ENCODE measurements at regions not wholly inside any gene's neighbourhood (a gene's known extent, or its start where the extent isn't known, plus 50 kb on each side); places are given as distances from the start of the nearest gene placed in this dataset.
A peak's percentile ranks its signal among the peaks of the same experiment; 100 is the strongest.

DNA sequence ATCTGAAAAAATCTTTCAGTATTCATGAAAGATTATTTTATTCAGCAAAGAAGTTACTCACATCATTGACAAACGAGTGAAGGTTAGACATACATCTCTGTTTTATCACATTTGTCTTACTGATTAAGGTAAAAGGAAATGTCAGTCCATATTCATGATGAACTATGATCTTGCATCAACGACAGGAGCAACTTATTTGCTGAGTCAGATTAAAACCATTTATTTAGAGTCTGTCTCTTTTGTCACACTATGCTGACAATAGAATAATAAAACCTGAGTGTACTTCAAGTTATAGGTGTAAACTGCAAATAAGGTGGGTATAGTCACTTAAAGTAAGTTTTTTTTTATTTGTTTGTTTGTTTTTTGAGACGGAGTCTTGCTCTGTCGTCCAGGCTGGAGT is 216.5 kb upstream of the SEMA3C start:
- Histone ChIP-seq H3K14ac (ENCODE audit: insufficient read length) (no peak overlapping the region), H3K4ac (replicated peaks; ENCODE audit: insufficient read length, low read depth, low read length) (no peak overlapping the region), H4K8ac (ENCODE audit: extremely low read depth, insufficient read depth, low read length) (no peak overlapping the region), H2BK20ac (ENCODE audit: low read length) (no peak overlapping the region), H3K79me2 (ENCODE audit: control insufficient read depth in 1 of 2, insufficient read depth in 2 of 2, low read length in 2 of 2) (no peaks in the 10 kb centered on the region), H2AK5ac (ENCODE audit: low read depth, low read length) (no peak overlapping the region), H3K9ac (replicated peaks in 1 of 4; ENCODE audit: extremely low read depth in 1 of 4, low read depth in 3 of 4, low read length in 3 of 4) (no peak overlapping the region), H2BK120ac (replicated peaks; ENCODE audit: low read depth, low read length) (no peak overlapping the region), H3K36me3 (ENCODE audit: control insufficient read depth in 2 of 4, insufficient read depth in 4 of 4, low read length in 3 of 4) (no peaks in the 10 kb centered on the region), H3K4me3 (ENCODE audit: extremely low read depth in 1 of 4, insufficient read depth in 2 of 4, low read depth in 3 of 4, low read length in 4 of 4) (no peak overlapping the region), H3K27me3 (replicated peaks in 1 of 4; ENCODE audit: control insufficient read depth in 3 of 4, extremely low read depth in 1 of 4, insufficient read depth in 3 of 4, low read length in 3 of 4) (no peaks in the 10 kb centered on the region), H3K18ac (ENCODE audit: extremely low read depth, low read length) (no peak overlapping the region), H2BK15ac (ENCODE audit: low read length) (no peak overlapping the region), H3K4me1 (replicated peaks in 1 of 4; ENCODE audit: control insufficient read depth in 3 of 4, insufficient read depth in 4 of 4, low read length in 3 of 4) (no peaks in the 10 kb centered on the region), H3K9me3 (ENCODE audit: insufficient read depth in 2 of 2, low read depth in 1 of 2, low read length in 1 of 2) (no peaks in the 10 kb centered on the region; a peak in 1 of 4 replicates), H3K56ac (replicated peaks; ENCODE audit: insufficient read length, low read depth, low read length) (no peak overlapping the region), H3K4me2 (ENCODE audit: insufficient read depth in 1 of 2, low read depth in 2 of 2, low read length in 2 of 2) (no peak overlapping the region), H3K23ac (ENCODE audit: insufficient read length) (no peak overlapping the region), H2BK12ac (ENCODE audit: low read depth, low read length) (no peak overlapping the region), H4K91ac (replicated peaks; ENCODE audit: insufficient read length, low read length) (no peak overlapping the region), H2AFZ (ENCODE audit: low read length) (no peak overlapping the region), H3K27ac (ENCODE audit: low read depth, low read length) (no peak overlapping the region), H2BK5ac (ENCODE audit: low read depth, low read length) (no peak overlapping the region), H4K20me1 (replicated peaks in 1 of 2; ENCODE audit: control insufficient read depth in 1 of 2, insufficient read depth in 2 of 2, low read length in 2 of 2) (no peaks in the 10 kb centered on the region), H4K5ac (ENCODE audit: insufficient read length, low read depth, low read length) (no peak overlapping the region), H3K23me2 (ENCODE audit: low read depth, low read length) (no peaks in the 10 kb centered on the region), H3K79me1 (ENCODE audit: low read depth, low read length) (no peaks in the 10 kb centered on the region)
- ChIA-PET CTCF (ENCODE audit: partially characterized antibody) (no interaction called here), POLR2A (ENCODE audit: partially characterized antibody) (no interaction called here)
- 91% methylated on average over 4 of the region's 4 CpGs; no CpG with 5 or more reads in 1 of the 2 experiments for WGBS, 2 experiments (ENCODE audit: extremely low coverage in 1 of 2, insufficient coverage in 1 of 2, insufficient read length in 1 of 2, insufficient replicate concordance in 2 of 2, low coverage in 1 of 2, low lambda C conversion rate in 2 of 2, missing lambda C conversion rate in 1 of 2)
- TF ChIP-seq, protein P1, sequence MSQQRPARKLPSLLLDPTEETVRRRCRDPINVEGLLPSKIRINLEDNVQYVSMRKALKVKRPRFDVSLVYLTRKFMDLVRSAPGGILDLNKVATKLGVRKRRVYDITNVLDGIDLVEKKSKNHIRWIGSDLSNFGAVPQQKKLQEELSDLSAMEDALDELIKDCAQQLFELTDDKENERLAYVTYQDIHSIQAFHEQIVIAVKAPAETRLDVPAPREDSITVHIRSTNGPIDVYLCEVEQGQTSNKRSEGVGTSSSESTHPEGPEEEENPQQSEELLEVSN (IDR thresholded peaks at IDR 0.05), result no peak
- TF ChIP-seq MAFK (IDR thresholded peaks at IDR 0.05; ENCODE audit: low read depth, low read length) (peak; percentile 15; the same call in 1 of the 2 replicates), CBX8 (IDR thresholded peaks at IDR 0.05; ENCODE audit: borderline replicate concordance, low read depth, low read length) (no peak)
- FAIRE-seq, result no peak
- no peak for DNase-seq (ENCODE audit: low read depth in 1 of 2, low spot score in 2 of 2)
